Inflammatory macrophage (primary cell): ENCODE measurements at regions not wholly inside any gene's neighbourhood (a gene's known extent, or its start where the extent isn't known, plus 50 kb on each side); places are given as distances from the start of the nearest gene placed in this dataset.
A peak's percentile ranks its signal among the peaks of the same experiment; 100 is the strongest.

Experiments
- DNase-seq, 2 donors: peaks; one replicate each; pipeline ENCODE4 v3.0.0-alpha.2; 2020 to 2022

DNA sequence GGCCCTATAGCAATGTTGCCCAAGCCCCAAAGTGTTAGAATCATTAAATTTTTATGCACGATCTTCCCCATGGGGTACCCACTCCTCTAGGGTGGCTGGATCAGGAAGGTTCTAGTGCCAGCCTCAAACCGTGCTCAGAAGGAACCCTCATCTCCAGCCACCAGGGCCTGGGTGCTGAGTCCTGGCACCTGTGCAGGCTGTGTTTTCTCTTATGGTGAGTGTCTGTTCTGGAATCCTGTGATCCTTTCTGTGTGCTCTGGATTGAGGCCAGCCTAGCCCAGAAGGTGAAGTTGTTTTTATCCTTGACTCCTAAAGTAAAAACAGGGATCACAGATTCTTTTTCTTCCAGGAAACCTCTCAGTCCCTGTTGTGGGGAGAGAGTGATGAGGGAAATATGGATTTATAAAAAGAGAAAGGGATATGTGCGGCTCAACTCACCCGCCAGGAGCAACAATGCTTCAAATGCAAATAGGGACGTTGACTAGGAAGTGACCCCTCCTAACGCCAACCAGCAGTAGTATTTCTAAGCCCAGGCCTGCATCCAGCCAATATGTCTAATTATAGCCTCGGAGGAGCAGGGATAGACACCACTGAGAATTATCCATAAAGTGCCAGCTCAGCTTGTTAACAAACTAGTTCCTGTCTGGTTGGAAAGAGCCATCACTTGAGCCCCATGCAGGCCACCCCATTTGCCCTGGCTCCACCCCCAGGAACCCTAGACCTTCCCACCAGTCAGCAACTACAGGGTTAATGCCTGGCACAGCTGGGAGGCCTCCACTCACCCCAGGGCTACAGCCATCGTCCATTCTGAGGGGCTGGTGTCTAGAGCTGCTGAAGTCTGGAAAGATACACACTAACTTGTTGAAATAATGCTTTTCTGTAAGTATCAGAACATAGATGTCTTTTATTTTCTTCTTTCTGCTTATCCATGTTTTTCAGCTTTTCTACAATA is 513.5 kb upstream of the PROK2 start:
- no peak for DNase-seq

DNA sequence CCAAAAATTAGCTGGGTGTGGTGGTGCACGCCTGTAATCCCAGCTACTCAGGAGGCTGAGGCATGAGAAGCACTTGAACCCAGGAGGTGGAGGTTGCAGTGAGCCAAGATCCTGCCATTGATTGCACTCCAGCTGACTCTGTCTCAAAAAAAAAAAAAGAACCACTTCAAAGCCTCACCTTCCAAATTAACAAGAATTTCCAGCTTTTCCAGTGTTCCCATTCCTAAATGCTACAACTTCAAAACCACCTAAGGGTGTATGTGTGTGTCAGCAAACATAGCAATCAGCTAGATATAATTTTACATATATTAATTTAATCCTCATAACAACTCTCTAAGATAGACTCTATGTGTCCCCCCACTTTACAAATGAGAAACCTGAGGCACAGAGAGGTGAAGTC is 512.5 kb upstream of the PROK2 start:
- no peak for DNase-seq

DNA sequence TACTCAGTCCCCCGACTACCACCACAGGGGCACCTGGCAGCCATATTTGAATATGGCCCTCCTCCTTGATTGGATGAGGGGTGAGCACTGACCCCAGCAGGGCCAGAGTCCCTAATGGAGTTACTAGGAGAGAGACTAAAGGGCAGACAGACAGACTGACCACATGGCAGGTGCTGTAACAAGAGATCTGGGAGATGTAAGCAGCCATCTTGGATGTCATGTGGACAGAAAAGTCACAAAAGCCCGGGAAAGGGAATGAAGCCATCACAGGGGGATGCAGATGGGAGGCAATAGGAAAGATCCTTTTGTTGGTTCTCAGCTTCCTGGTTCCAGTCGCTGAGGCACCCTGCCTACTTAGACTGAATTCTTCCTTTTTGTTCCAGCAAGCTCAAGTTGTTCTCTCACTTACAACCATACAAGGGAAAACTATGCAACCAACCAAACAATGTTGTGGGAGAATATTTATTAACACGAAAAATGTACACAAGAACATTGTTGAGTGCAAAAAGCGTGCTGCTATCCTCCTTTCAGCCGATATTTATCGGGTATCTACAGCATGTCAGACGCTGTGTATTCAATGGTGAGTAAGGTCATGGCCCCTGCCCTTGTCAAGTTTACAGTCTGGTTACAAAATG is 511.6 kb upstream of the PROK2 start:
- no peak for DNase-seq

DNA sequence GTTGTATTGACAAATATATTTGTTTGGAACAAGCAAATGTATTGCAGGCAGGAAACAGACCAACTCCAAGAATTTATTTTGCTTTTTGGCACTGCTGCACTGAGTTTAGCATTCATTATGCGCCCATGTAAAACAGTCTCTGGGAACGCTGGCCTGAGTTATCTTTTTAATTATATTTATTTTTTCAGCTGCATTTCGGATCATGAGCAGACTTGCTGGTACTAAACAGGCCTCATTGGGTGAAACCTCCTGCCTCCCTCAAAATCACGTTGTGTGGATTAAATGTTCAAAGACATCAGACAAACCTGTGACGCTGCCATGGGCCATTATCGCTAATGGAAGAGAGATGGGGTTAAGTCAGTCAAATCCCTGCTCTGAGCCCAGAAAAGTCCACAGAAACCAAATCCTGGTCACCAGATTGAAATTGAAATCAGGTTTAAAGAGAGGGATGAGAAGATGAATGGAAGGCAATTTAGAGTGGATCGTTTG is 511.1 kb upstream of the PROK2 start:
- DNase-seq, result no peak

DNA sequence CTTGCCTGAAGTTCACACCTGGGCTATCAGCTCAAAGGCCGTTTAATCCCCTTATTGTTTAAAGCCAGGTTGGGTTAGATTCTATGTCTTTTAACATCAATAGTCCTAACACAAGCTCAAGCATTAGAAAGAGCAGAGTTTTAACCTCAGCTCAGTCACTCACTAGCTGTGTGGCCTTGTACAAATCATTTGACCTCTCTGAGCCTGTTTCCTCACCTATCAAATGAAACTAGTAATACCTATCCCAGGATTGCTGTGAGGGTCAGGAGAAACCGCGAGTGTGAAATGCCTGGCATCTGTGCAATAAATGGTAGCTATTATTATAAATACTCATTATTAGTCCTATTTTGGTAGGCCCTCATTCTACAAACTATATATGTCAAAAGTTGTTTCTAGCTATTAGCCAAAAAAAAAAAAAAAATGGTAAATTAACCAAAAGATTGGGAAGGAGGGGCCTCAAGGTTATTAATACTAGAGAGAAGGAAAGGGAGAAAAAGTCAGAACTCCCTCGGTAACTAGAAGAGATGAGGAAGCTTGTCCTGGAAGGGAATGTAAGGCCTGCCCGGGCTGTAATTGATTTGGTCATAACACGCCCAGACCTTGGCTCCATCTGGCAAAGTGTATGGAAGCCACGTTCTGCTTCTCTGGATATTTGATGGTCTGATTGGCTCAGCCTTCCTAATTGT is 510.5 kb upstream of the PROK2 start:
- DNase-seq, result no peak

DNA sequence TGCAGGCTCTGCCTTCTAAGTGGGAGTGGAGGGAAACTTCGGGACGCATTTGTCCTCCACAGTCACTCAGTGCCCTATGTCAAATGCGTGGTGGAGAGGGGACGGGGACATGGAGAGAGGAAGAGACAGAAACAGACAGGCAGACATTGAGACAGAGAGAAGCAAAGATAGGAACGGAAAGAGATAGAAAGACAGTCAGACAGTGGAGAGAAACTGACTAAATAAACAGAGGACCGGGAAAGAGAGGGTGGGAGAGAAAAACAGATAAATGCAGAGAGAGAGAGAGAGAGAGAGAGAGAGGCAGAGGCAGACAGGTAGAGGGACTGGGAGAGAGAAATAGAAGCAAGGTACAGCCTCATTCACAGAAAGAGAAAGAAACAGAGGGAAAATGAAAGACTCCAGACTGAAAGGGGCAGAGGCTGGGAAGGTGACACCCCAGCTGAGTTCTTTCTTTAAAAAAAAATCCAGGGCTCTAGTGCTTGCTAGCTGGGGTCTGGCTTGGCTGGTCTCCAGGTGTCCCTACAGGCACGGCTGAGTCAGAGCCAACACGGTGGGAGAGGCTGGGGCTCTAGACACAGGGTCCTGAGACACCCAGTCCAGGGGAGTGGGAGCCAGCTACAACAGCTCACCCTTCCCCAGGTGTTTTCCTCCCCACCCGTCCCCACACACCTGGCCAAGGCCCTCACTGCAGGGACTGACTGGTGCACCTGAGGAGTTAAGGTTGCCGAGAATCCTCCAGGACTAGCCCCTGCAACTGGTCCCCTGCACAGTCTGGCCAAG is 506.1 kb upstream of the PROK2 start:
- no peak for DNase-seq

DNA sequence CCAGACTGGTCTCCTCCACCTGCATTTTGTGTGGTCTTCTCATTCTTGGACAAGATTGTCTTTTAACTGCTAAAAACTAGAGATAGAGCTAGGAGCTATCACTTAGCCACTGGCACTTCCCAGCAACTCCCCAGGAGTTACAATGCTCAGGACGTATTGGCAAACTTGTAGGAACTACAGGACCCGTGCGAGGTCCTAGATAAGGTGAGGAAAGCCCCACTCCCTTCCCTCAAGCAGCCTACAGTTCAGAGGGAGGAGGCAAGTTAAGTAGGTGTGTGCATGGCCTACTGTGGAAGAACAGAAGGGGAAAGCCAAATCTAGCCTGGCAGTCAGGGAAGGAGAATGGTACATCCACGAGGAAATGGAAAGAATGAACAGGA is 504.7 kb upstream of the PROK2 start:
- no peak for DNase-seq

DNA sequence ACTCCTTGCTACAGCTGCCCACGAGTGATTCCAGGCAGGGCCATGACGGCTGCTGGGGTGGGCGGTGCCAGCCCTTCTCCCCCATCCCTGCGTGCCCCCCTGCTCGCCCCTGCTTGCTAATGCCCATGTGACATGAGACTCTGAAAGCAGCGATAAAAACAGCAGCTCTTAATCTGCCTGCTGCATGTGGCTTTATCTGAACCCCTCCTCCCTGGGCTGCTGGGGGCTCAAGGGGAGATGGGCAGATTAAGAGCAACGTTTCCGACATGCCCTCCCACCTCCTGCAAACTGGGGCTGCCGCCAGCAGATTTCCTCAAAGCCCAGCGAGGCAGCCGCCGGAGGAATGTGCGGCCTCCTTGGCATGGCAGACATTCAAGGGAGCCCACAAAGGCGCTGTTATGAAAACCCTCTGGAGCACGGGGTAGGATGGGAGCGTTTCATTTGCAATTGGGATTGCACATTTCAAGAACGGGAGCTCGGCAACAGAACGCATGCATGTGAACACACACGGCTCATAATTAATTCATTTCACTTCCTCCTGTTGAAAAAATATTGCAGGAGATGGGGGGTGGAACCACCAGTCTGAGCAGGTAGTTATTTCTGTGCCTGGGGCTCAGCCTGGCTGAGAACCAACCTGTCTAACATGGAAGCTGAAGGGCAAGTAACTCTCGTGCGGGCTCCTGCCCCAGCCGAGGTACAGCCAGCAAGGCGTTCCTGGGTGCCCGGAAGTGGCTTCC is 504.2 kb upstream of the PROK2 start:
- DNase-seq, result peak; percentile 38 to 50

DNA sequence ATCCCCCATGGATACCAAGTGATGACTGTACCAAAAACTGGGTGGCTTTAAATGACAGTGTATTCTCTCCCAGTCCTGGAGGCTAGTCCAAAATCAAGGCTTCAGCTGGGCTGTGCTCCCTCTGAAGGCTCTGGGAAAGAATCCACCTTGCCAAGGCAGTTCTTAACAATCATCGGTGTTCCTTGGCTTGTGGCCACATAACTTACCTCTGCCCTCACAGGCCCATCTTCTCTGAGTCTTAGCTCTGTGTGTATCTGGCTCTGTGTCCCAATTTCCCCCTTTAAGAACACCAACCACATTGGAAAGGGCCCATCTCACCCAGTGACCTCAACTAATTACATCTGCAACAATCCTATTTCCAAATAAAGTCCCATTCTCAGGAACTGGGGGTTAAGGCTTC is 503.0 kb upstream of the PROK2 start:
- DNase-seq, result no peak

DNA sequence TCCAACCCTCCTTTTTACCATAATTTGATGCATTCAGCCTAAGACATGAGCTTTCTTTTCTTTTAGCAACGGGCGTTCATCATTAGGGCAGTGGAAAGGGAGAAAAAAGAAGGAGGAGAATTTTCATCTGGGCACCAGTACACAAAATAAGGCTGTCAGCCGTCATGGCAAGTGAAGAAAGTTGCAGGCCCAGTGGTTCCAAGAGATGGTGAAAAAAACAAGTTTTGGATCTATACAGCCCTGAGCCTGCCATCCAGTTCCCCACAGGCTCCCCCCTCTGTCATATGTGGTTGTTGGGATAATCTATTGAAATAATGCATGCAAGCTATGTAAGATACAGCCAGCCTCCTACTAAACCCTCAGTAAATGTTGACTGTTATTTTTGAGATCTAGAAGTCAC is 500.6 kb upstream of the PROK2 start:
- DNase-seq, result no peak

DNA sequence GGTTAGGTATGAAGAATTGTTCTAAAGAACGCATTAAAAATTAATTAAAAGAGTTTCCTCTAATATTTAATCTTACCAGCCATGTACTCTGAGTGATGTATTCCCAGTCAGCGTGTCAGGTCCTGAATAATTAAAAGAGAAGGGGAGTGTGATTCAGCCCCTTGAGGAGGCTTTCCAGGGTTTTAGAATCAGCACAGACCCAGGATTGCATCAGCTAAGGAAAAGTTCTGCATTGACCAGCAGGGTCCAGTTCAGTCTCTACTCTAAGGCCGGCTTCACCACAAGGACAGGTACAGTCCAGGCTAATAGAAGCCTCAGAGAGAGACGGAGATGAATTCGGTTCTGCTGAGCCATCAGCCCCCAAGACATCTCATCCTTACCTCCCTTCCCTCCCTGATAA is 499.5 kb upstream of the PROK2 start:
- no peak for DNase-seq

DNA sequence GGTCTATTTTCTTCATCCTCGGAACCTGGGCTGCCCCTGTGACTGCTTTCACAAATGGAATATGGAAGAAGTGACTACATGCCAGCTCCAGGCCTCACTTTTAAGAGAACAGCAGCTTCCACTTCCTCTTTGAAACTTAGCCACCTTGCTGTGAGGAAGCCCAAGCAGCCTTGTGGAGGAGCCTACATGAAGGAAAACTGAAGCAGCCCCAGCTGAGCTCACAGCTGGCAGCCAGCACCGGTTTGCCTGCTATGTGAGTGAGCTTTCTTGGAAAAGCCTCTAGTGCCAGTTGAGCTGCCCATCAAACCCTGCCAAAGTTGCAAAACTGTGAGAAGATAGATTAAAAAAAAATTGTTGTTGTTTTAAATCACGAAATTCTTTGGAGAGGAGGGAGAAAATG is 498.0 kb upstream of the PROK2 start:
- no peak for DNase-seq

DNA sequence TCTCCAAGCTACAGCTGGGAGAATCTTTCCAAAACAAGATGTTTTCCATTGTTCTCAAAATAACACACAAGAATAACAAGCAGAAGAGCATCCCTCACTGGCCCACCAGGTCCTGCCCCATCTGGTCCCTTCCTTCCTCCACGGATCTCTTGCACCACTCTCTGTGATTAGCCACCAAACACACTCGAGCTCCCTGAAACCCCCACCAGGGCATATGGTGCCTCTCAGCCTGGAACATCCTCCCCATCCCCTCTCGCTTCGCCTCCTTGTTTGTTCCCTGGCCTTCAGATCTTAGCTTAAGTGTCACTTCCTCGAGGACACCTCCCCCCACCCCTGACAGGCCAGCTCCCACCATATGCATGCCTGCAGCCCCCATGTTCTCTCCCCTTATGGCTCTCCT is 496.6 kb upstream of the PROK2 start:
- DNase-seq, result no peak

DNA sequence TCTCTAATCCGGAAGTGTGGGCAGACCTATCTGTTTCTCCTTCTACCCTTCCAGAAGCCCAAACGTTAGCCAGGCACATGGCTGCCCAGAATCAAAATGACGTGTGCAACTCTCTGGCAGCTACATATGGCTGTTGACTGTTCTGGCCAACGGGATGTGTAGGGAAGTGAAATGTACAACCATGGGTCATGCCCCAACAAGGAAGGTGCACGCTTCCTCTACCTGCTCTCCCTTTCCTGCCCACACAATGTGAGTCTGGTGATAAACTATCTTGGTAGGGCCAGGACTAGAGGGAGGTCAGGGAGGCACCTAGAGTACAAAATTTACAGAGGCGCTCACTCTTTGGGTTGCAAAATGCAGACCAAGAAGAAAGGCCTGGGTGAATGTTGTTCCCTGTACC is 495.9 kb upstream of the PROK2 start:
- DNase-seq, result no peak

DNA sequence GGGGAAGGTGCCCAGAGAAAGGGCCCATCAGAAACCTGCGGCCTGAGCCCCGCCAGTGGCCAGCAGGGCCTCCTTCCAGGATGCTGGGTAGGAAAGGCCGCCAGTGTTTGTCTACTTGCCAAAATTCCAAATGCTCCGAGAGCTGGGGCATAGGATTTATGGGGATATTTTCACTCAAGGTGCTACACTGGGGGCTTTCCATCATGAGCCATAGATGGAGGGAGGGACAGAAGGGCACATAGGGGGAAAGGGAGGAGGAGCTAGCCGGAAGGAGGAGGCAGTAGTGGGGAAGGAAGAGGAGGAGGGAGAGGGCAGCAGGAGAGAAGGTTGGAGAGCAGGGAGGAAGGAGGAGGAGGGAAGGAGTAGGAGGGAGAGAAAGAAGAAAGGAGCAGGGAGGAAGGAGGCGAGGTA is 494.7 kb upstream of the PROK2 start:
- no peak for DNase-seq

DNA sequence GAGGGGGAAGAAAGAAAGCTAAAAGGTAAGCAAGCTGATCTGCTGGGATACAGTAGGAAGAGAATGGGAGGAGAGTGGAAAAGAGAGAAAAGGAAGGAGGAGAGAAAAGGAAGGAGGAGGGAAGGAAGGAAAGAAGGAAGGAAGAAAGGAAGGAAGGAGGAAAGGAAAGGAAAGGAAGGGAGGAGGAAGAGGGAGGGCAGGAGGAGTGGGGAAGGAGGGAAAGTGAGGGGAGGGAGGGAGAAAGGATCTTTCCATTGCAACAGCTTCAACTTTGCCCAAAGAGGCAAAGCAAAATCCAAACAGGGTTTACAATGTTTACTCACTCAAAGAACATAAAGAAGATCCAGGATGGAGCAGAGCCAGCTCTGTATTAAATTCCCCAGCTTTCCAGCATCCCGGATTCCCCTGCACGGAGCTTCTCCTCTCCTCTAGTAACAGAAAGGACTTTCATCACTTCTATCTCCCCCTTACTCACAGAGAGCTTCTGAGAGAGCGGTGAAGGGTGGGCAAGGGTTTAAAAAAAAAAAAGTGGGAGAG is 494.2 kb upstream of the PROK2 start:
- DNase-seq, result no peak

DNA sequence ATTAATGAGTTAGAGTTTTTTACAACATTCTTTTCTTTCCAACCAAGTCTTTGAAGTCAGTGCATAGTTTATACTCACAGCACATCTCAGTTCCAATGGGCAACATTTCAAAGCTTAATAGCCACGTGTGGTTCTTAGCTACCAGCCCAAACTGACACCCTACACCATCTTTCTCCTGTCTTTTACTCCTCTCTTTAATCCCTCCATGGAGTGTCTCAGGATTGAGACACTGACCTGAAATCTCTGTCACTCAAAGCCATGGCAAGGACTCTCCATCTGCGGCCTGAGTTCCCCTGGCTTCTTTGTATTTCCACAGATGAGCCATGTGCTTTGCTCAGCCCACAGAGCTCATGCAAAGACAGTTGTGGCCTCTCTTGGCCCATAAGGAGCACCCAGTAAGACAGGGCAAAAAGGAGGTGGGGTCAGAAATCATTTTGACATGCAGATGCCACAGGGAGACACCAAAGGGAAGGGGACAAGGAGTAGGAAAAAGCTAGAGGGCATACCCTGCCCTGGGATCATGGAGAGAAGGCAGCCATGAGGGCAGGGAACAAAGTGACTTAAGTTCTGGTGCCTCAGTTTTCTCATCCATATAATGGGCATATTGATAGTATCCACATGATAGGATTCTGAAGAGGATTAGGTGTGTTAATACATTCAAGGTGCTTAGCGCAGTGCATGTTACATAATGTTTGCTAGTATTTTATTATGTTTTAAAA is 493.6 kb upstream of the PROK2 start:
- DNase-seq, result no peak

DNA sequence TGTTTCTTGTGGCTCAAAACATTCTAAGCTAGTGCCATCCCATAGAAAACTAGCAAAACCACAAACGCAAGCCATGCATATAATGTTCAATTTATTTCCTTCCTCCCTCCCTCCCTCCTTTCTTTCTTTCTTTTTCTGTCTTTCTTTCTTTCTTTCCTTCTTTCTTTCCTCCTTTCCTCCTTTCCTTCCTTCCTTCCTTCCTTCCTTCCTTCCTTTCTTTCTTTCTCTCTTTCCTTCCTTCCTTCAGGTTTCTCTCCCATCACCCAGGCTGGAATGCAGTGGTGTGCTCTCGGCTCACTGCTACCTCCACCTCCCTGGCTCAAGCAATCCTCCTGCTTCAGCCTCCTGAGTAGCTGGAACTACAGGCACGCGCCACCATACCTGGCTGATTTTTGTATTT is 492.8 kb upstream of the PROK2 start:
- no peak for DNase-seq

DNA sequence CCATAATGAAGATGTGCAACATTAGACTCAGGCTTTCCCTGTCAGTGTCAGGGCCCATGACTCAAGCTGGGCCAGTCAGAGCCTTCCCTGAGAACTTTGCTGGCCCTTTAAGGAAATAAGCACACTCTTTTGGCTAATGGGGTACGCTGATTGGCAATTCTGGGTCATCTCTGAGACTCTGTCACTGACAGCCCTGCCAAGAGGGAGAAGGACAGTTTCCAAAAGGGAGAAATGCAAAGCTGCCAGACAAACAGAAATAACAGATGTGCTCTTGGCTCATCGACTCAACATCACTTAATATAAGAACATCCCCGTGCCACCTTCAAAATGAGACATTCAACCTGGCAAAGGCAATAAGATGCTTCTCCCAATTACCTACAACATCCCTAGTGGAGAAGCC is 491.9 kb upstream of the PROK2 start:
- no peak for DNase-seq

DNA sequence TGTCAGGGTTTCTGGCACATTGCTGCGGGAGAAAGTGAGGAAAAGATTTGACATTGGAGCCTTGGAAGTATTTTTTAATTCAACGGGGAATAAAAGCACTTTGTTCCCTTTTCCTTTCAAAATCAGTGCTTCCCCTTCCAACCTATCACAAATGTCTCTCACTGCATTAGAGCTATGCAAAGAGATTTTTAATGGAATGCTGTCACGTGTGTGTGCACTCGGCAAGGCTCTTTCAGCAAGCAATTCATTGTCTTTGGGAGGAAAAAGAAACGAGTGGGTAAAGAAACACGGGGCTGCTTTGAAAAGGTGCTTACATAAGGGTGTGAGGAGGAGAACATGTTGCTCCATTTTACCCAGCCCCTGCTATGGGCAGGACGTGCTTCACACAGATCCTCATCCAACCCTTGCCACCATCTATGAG is 490.4 kb upstream of the PROK2 start:
- no peak for DNase-seq
